ENCODE measurements at regions not wholly inside any gene's neighbourhood (a gene's known extent, or its start where the extent isn't known, plus 50 kb on each side); places are given as distances from the start of the nearest gene placed in this dataset.
A peak's percentile ranks its signal among the peaks of the same experiment; 100 is the strongest.

DNA sequence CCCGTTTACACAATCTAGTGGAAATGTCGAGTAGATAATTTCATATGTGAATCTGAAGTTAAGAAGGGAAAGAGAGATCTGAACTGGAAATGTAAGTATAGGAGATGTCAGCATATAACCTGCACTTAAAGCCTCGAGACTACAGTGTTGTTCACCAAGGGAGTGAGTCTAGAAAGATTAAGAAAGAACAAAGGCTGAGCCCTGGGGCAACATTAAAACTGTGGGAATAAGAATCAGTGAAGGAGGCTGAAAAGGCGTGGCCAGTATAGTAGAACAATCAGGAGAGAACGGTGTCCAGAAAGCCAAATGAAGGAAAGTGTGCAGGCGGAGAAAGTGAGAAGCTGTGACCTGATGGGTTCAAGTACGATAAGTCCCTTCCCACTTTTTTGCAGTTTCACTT is 118.8 kb upstream of the TENM3 start:
- ATAC-seq (ENCODE audit: poor library complexity) (no peak), DNase-seq (no peak)
- intact Hi-C loops (cut with DNase I): no loop called here

GRCh38 chr4:182126096-182126495 is 117.1 kb upstream of the TENM3 start:
- ATAC-seq (ENCODE audit: poor library complexity): no peak
- intact Hi-C loops (cut with DNase I): no loop called here

GRCh38 chr4:182126603-182127002 is 116.6 kb upstream of the TENM3 start:
- ATAC-seq (ENCODE audit: poor library complexity) (no peak), DNase-seq (no peak)
- intact Hi-C loops (cut with DNase I): no loop called here

More at GRCh38 chr4:182126096-182126495, 117.1 kb upstream of the TENM3 start:
- DNase-seq: no peak

DNA sequence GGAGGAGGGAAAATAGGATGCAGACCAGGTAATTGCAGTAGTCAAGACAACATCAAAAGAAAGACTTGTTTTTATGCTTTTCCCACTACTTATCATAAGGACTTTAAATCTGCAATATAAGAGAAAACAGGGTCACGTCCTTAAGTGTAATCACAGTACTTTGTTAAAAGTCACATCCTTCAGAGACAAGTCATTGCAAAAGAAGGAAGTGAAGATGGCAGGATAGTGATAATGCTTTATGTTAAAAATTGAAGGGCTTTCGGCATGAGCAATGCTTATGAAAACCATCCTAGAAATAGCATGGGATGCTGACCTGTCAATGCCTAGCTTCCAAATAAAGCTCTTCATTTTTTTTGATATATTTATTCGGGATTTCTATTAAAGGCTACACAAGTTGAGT is 110.2 kb upstream of the TENM3 start:
- ATAC-seq (ENCODE audit: poor library complexity) (no peak), DNase-seq (no peak)
- intact Hi-C loops (cut with DNase I): no loop called here

DNA sequence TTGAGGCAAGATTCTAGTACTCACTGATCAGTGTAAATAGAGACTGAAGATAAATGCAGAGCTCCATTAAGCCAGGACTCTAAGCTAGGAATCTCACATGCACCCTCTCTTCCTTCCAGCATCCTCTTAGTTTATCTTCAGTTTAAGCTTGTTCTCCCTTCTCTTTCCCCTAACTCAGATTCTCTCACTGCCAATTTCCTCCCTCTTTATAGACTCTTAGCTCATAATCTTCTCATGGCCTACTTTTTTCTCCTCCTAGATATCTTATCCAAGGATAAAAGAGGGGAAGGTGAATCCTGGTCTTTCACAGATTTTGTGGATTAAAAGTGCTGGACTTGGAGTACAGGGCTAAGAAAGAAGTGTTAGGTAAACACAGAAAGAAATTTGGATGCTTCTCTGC is 108.9 kb upstream of the TENM3 start:
- intact Hi-C loops (cut with DNase I): no loop called here
- no peak for ATAC-seq (ENCODE audit: poor library complexity)
- DNase-seq: no peak

DNA sequence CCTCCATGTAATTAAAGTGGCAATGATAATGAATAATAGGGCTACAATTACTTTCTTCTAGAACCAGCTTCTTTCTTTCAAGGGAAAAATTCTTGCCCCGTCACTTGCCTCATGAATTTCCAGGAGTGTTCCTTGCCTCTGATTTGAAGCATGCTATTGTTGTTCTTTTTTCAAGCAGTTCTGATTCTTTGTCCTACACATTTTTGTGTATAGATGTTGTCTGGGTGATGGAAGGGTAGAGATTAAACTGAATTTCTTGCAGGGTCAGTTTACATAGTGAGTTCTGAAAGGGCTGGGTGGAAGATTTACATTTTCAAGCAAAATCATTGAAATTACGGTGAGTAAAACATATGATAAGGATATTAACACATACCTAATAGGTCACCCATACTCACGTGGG is 107.0 kb upstream of the TENM3 start:
- DNase-seq (no peak), ATAC-seq (ENCODE audit: poor library complexity) (no peak)
- intact Hi-C loops (cut with DNase I): no loop called here

DNA sequence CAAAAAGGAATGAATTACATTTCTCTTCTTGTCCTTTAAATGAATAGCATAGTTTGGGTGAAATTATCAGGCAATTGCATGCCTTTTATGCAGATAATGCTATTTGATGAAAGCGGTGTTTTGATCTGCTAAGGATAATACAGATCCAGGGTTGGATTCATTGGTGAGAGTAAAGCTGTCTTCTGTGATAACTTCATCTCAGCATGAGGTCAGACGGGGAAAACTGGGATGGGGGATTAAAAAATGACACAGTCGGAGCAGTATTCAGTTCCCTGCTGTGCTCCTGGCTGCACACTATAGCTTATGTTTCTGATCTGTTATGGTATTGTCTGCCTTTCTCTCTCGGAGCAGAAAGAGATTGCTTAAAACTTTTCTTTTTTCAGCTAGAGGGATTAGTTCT is 105.9 kb upstream of the TENM3 start:
- intact Hi-C loops (cut with DNase I): no loop called here
- no peak for DNase-seq
- no peak for ATAC-seq (ENCODE audit: poor library complexity)

GRCh38 chr4:182139491-182139890 is 103.7 kb upstream of the TENM3 start:
- DNase-seq (no peak), ATAC-seq (ENCODE audit: poor library complexity) (no peak)
- intact Hi-C loops (cut with DNase I): no loop called here

DNA sequence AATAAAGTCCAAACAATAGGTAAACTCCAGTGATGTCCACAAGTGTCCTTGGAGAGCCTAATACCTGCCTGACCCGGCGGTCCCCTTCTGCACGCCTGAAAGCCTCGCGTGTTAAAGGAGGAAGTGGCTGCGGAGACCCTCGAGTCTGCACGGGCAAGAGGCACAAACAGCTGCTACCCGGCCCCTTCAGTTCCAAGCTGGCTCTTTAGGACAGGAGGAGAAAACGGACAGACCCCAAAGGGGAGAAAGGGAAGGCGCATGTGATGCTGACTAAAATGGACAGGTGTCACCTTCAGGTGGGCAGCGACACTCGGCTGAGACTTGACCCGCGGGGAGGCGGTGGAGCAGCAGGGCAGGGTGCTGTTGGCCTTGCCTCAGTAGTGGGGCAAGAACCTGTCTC is 102.7 kb upstream of the TENM3 start:
- intact Hi-C loops (cut with DNase I): no loop called here
- ATAC-seq (ENCODE audit: poor library complexity) (no peak), DNase-seq (no peak)

- intact Hi-C loops (cut with DNase I): no loop called here
- ATAC-seq (ENCODE audit: poor library complexity): no peak
- no peak for DNase-seq
Observed at GRCh38 chr4:182141061-182141460, 102.1 kb upstream of the TENM3 start.

DNA sequence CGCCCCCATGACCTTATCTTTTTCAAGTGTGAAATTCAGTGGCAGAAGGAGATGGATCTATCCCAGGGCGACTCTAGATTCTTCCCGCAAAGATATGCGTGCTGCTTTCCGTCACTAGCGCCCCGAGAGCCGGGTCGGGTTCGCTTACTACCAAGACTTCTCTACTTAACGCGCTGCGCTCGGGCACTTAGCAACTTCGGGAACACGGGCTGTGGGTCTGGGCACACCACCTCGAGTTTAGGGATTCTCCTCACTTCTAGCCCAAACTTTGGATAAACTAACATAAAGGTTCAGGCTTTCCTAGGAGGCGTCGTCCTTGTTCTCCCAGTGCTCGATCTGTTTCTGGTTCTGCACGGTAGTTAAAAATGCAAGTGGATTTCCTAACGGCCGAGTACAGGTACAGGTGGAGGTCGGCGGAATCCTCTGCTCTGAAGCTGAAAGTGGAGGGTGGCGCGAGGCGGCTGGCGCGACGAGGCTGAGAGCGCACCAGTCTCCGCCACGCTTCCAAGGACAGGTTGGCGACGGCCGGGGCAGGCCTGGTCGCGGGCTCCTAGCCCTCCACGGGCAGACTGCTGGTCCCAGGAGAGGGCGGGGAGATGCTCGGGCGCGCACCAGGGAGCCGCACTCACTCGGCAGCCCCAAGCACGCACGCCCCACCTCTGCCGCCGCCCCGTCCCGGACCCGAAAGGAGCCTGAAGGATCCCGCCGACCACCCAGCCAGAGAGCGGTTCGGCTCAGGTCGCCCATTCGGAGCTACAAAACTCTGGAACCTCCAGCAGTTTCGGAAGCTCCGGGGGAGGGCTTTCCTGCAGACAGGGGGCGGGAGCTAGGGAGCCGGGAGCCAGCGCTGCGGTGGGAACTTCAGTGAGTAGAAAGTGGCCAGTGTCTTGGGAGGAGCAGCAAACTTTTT is 100.8 kb upstream of the TENM3 start:
- intact Hi-C loops (cut with DNase I): no loop called here
- ATAC-seq (ENCODE audit: poor library complexity) (peak; percentile 39), DNase-seq (peak; percentile 39)

GRCh38 chr4:182143086-182143821 is 99.9 kb upstream of the TENM3 start:
- ATAC-seq (ENCODE audit: poor library complexity) (peak; percentile 31), DNase-seq (no peak)
- intact Hi-C loops (cut with DNase I): no loop called here

DNA sequence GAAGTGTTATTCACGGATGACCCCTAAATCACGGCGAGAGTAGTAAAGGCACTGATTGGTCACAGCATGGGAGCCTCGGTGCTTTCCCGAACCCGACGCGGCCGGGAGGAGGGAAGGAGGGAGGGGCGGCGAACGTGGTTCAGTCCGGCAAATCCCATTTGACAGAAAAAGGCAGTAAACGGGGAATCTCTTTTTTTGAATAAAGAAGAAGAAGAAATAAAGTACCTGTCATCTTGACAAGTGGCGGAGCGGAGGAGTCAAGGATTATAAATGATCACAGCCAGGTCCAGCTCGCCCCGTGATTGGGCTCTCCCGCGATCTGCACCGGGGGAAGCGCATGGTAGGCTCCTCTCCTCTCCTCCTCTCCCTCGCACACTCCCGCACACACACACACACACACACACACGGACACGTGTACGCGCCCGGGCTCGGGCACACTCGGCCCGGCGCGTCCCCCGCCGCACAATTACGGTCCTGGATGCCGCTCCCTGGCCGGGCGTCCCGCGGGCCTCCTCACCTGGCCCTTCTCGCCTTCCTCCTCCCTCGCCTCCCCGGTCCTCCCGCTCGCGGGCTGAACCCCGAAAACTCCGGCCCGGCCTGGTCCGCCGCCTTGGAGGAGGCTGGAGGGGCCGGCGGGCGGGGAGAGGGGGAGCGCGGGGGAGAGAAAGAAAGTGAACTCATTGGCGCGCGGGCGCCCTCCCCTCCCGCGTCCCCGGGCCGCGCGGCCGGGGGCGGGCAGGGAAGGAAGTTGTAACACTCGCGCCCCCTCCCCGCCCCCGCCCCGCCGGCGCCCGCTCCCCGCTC is 99.2 kb upstream of the TENM3 start:
- intact Hi-C loops (cut with DNase I): no loop called here
- ATAC-seq (ENCODE audit: poor library complexity): peak; percentile 57
- peak; percentile 39 for DNase-seq

- intact Hi-C loops (cut with DNase I): no loop called here
- ATAC-seq (ENCODE audit: poor library complexity) (peak; percentile 45), DNase-seq (no peak)
Observed at GRCh38 chr4:182144626-182145333, 98.4 kb upstream of the TENM3 start.

DNA sequence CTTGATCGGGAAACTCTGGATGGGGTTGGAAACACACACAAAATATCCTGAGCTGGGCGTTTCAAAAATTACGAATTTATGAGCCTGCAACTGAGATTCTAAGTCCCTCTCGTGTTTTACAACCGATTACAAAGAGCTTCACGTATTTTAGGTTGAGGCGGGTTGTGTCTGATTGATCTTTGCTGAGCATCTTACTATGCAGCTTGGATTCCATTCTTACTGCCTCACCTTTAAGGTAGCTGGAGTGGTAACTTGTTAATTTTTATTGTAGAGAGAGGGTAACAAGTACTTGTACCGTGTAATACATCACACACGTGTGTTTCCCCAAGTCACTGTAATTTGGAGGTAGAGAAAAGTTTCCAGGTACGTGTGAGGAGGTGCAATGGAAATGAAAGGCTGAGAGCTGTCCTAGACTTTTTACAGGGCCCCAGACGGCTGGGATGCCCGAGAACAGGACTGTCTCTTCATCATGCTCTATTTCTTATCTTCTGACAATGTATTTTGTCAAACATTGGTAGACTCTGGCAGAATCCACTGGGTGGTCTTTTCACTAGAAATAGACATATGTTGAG is 97.8 kb upstream of the TENM3 start:
- DNase-seq: no peak
- intact Hi-C loops (cut with DNase I): no loop called here

GRCh38 chr4:182147391-182147790 is 95.8 kb upstream of the TENM3 start:
- DNase-seq (no peak), ATAC-seq (ENCODE audit: poor library complexity) (no peak)
- intact Hi-C loops (cut with DNase I): no loop called here

More for the DNA sequence above, 97.8 kb upstream of the TENM3 start:
- no peak for ATAC-seq (ENCODE audit: poor library complexity)

GRCh38 chr4:182150645-182151044 is 92.6 kb upstream of the TENM3 start:
- intact Hi-C loops (cut with DNase I): no loop called here
- ATAC-seq (ENCODE audit: poor library complexity) (no peak), DNase-seq (no peak)

DNA sequence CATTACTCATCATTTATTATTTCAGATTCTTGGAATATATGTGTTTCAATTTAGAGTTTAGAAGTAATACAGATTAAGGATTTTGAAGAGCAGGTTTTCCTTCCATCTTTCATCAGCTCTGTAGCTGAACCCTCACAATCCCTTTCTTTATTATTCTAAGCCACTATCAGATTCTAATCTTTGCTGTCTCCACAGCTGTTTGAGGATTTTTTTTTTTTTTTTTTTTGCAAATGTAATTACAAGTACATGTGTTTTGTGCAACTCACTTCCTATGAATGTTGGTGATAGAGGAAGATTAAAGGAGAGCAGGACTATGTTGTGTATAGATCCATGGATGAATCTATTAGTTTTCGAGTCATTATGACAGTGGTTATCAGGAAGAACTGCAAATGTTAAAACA is 87.4 kb upstream of the TENM3 start:
- DNase-seq (no peak), ATAC-seq (ENCODE audit: poor library complexity) (no peak)
- intact Hi-C loops (cut with DNase I): no loop called here

Measured in Right ventricle myocardium superior (tissue), 1 donor.